ENCODE measurements at regions not wholly inside any gene's neighbourhood (a gene's known extent, or its start where the extent isn't known, plus 50 kb on each side); places are given as distances from the start of the nearest gene placed in this dataset.

GRCh38 chr6:6474170-6474920, 114.2 kb upstream of the LY86 start:
- in situ Hi-C loops (cut with HindIII; ENCODE audit: low pct_unique_long_range_greater_than_20kb, low sequenced_read_pairs), result no loop called here

GRCh38 chr6:6479785-6480184, 108.7 kb upstream of the LY86 start:
- no peaks in the 10 kb centered on the region for H3K9me3 ChIP-seq (ENCODE audit: control insufficient read depth, insufficient read depth, low read depth, low read length)
- no peak overlapping the region for H3K27ac ChIP-seq (ENCODE audit: low read length)
- no peaks in the 10 kb centered on the region for H3K36me3 ChIP-seq (ENCODE audit: control insufficient read depth, insufficient read depth, low read length)
- no peak overlapping the region for H3K4me3 ChIP-seq (ENCODE audit: low read depth in 2 of 2, low read length in 2 of 2)
- CTCF ChIA-PET, result no interaction called here
- no peak for DNase-seq (ENCODE audit: low read depth, low spot score)
- in situ Hi-C loops (cut with HindIII; ENCODE audit: low pct_unique_long_range_greater_than_20kb, low sequenced_read_pairs) (no loop called here), intact Hi-C loops (cut with micrococcal nuclease; ENCODE audit: unreplicated experiment) (no loop called here)
- POLR2A ChIA-PET, result no interaction called here
- no TSS peak for BruUV-seq (replicated peaks)
- TF ChIP-seq TCF7L2 (IDR thresholded peaks at IDR 0.05; ENCODE audit: low read depth, low read length) (no peak), SIN3A (IDR thresholded peaks at IDR 0.05; ENCODE audit: borderline replicate concordance, insufficient read depth, low read depth, low read length) (no peak), POLR2AphosphoS5 (IDR thresholded peaks at IDR 0.05; ENCODE audit: low read depth, low read length) (no peak), CTCF (IDR thresholded peaks at IDR 0.05) (no peak), REST (IDR thresholded peaks at IDR 0.05; ENCODE audit: insufficient read depth in 1 of 2, low read depth in 2 of 2, low read length in 1 of 2) (no peak)
- no peak for ATAC-seq
- H3K27me3 ChIP-seq (ENCODE audit: control insufficient read depth, insufficient read depth, low read length), result peaks cover 6% of the 10 kb centered on the region; the same call in 1 of the 2 replicates
- H3K4me1 ChIP-seq (ENCODE audit: control insufficient read depth, insufficient read depth, low read length), result no peaks in the 10 kb centered on the region

More at GRCh38 chr6:6474170-6474920, 114.2 kb upstream of the LY86 start:
- ATAC-seq (no peak), DNase-seq (ENCODE audit: low read depth, low spot score) (no peak)
- no TSS peak for BruUV-seq (replicated peaks)
- POLR2A ChIA-PET, result no interaction called here
- no peaks in the 10 kb centered on the region for H3K36me3 ChIP-seq (ENCODE audit: control insufficient read depth, insufficient read depth, low read length)
- H3K4me3 ChIP-seq (ENCODE audit: low read depth in 2 of 2, low read length in 2 of 2), result no peak overlapping the region
- no peaks in the 10 kb centered on the region for H3K9me3 ChIP-seq (ENCODE audit: control insufficient read depth, insufficient read depth, low read depth, low read length)
- H3K27me3 ChIP-seq (ENCODE audit: control insufficient read depth, insufficient read depth, low read length), result peaks cover 6% of the 10 kb centered on the region; the same call in 1 of the 2 replicates
- CTCF ChIA-PET, result no interaction called here
- no peak overlapping the region for H3K27ac ChIP-seq (ENCODE audit: low read length)
- intact Hi-C loops (cut with micrococcal nuclease; ENCODE audit: unreplicated experiment), result no loop called here
- no peak for TF ChIP-seq TCF7L2 (IDR thresholded peaks at IDR 0.05; ENCODE audit: low read depth, low read length)
- TF ChIP-seq POLR2AphosphoS5 (IDR thresholded peaks at IDR 0.05; ENCODE audit: low read depth, low read length), result no peak
- no peak for TF ChIP-seq SIN3A (IDR thresholded peaks at IDR 0.05; ENCODE audit: borderline replicate concordance, insufficient read depth, low read depth, low read length)
- TF ChIP-seq REST (IDR thresholded peaks at IDR 0.05; ENCODE audit: insufficient read depth in 1 of 2, low read depth in 2 of 2, low read length in 1 of 2), result no peak
- no peak for TF ChIP-seq CTCF (IDR thresholded peaks at IDR 0.05)
- H3K4me1 ChIP-seq (ENCODE audit: control insufficient read depth, insufficient read depth, low read length), result no peaks in the 10 kb centered on the region
